GM12872 (cell line): ENCODE measurements at regions not wholly inside any gene's neighbourhood (a gene's known extent, or its start where the extent isn't known, plus 50 kb on each side); places are given as distances from the start of the nearest gene placed in this dataset.

Experiments used
- TF ChIP-seq, protein P1 (sequence below): IDR thresholded peaks from 3 replicates; pipeline ENCODE4 v1.5.1; 2011; ENCODE audit warnings: low read depth, mild to moderate bottlenecking, low read length, moderate library complexity; ENCODE audit not compliant: insufficient read depth

DNA sequence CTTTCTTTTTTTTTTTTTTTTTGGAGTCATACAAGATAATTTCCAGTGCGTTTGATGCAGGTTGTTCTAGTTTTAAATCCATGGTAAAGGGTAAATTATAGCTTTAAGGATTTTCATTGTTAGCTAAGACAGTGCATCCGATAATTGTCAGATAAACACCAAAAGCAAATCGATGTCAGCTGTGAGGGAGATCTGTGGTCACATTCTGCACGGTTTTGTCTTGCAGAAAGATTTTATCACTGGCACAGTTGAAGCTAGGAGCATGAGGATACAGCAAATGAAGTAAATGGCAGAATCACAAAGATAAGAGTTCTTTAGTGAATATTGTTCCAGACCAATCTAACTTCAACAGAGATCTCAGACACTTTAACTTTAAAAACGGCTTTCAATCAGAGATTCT is 648.8 kb upstream of the COBL start:
- TF ChIP-seq, protein P1, sequence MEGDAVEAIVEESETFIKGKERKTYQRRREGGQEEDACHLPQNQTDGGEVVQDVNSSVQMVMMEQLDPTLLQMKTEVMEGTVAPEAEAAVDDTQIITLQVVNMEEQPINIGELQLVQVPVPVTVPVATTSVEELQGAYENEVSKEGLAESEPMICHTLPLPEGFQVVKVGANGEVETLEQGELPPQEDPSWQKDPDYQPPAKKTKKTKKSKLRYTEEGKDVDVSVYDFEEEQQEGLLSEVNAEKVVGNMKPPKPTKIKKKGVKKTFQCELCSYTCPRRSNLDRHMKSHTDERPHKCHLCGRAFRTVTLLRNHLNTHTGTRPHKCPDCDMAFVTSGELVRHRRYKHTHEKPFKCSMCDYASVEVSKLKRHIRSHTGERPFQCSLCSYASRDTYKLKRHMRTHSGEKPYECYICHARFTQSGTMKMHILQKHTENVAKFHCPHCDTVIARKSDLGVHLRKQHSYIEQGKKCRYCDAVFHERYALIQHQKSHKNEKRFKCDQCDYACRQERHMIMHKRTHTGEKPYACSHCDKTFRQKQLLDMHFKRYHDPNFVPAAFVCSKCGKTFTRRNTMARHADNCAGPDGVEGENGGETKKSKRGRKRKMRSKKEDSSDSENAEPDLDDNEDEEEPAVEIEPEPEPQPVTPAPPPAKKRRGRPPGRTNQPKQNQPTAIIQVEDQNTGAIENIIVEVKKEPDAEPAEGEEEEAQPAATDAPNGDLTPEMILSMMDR, result no peak

DNA sequence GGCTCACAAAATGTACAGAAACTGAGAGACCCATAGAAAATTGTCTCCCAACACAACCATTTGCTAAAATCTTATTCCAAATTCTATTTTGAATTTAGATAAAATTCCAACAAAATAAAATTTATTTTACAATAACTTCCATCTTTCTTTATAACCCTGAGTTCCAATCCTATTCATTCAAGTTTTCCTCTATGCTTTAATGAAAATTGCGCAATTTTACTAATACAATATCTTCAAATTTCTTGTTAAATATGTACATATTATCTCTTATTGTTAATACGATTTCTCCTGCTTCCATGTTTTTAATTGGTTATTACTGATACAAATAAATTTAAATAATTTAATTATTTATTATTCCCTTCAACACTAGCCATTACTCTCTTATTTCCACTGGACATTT is 645.2 kb upstream of the COBL start:
- TF ChIP-seq, protein P1, result no peak

DNA sequence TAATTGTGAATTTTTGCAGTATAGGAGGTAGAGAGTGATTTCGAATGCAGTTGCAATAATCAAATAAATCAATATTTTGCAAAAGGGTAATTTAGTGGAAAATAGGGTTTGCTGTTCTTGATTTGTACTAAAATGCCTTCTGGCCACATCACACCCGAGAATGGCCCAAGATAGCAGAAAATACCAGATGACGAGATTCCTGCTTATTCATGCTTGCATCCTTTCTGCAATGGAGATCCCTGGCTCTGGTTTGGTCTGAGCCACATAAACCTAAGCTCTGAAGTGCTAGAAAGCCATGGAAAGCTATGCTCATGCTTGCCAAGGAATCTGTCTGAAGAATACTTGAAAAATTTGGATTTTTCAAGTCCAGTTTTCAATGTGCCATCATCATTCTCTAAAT is 634.2 kb upstream of the COBL start:
- TF ChIP-seq, protein P1, result no peak

DNA sequence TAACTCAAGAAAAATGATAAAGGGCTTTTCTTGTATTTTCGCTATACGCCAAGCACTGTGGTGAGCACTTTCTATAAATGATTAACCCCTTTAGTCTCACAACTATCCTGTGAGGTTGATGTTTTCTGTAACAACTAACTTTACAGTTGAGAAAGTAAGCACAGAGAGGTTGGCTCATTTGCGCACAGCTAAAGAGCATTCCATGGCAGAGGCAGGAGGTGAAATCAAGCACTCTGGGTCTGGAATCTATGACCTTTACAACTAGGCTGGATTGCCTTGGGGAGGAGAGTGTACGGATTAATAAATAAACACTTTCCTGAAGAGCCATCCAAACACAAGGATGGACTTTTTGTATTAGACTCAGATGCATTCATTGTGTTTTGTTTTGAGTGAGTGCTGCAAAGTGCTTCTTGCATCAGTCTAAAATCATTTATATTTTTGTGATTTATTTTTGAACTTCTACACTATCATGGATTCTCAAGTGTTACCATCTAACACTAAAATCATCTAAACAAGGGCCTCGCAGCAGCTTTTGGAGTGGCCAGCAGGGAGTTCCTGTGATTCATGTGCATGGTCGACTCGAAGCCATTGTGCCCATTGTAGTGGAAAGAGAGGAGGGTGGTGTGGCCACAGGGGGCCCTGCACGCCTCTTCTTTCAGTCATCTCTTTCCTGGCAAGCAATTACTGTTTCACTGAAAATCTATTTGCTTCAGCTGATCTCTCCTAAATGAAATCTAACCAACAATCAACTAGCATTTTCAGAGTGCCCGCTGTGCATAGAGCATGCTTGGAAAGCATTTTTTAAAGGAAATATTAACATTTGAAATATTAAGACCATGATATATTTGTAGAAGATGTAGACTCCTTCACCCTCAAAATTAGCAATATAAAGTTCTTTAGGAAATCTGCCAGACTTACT is 633.4 kb upstream of the COBL start:
- TF ChIP-seq, protein P1, result no peak

DNA sequence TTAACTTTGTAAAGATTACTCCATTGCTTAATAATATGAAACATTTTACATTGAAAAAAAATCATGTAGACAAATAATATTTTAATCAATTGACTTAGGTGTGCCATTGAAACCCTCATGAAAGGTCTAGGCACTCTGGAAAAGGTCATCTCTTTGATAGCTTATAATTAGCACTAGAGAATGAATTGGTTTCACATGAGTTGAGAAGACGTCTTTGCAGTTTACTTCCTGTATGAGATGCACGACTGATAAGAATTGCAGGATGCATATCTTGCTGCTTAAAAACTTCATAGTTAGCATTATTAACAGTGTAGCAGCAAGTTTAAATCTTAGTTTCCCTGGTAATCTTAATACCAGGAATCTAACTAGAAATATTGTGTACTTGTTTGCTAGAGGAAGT is 614.2 kb upstream of the COBL start:
- TF ChIP-seq, protein P1, result no peak

DNA sequence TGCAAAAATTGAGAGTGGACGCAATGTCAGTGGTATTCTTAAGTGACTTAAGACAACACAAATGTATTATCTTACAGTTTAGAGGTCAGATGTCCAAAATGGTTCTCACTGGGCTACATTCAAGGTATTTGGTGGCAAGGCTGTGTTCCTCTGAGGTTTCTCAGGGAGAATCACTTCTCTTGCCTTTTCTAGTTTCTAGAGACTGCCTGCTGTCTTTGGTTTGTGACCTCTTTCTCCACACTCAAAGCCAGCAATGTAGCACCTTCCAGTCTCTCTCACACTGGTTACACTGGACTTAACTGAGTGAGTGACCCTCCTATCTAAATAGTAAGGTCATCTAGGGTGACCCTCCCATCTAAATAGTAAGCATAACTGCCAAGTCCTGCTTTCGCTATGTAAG is 613.2 kb upstream of the COBL start:
- TF ChIP-seq, protein P1, result no peak

DNA sequence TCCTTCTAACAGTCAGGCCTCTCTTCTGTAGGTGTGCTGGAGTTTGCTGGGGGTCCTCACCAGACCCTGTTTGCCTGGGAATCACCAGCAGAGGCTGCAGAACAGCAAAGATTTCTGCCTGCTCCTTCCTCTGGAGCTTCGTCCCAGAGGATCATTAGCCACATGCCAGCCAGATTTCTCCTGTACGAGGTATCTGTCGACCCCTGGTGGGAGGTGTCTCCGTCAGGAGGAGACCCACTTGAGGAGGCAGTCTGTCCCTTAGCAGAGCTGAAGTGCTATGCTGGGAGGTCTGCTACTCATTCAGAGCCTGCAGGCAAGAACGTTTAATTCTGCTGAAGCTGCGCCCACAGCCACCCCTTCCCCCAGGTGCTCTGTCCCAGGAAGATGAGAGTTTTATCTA is 611.1 kb upstream of the COBL start:
- TF ChIP-seq, protein P1, result no peak
